BLaER1 treated with 17β-estradiol and CSF1 and Interleukin-3, amounts not matched to agents 10 nM and 100 nM (cell line): ENCODE measurements at regions not wholly inside any gene's neighbourhood (a gene's known extent, or its start where the extent isn't known, plus 50 kb on each side); places are given as distances from the start of the nearest gene placed in this dataset.
A peak's percentile ranks its signal among the peaks of the same experiment; 100 is the strongest.
"Not testable (repeated sequence)": the region's sequence is repeated elsewhere in the genome, so short reads cannot be mapped to it uniquely, and the experiment has no call there.

Experiments
- H3K27ac ChIP-seq, 11 experiments: shearing (Covaris generic); formaldehyde crosslinking; 2 replicates each; pipeline ENCODE4 v1.8.1; 2022
- H3K27me3 ChIP-seq, 11 experiments: shearing (Covaris generic); formaldehyde crosslinking; 2 replicates each; pipeline ENCODE4 v1.8.1; 2022
- H3K36me3 ChIP-seq, 11 experiments: shearing (Covaris generic); formaldehyde crosslinking; 2 replicates each; pipeline ENCODE4 v1.8.1; 2022
- H3K4me1 ChIP-seq, 10 experiments: shearing (Covaris generic); formaldehyde crosslinking; 2 replicates each; pipeline ENCODE4 v1.8.1; 2022
- H3K4me2 ChIP-seq, 11 experiments: shearing (Covaris generic); formaldehyde crosslinking; 2 replicates each; pipeline ENCODE4 v1.8.1; 2022
- H3K4me3 ChIP-seq, 10 experiments: shearing (Covaris generic); formaldehyde crosslinking; 2 replicates each; pipeline ENCODE4 v1.8.1; 2022
- H3K9ac ChIP-seq, 11 experiments: shearing (Covaris generic); formaldehyde crosslinking; 2 replicates each; pipeline ENCODE4 v1.8.1; 2022
- H3K9me3 ChIP-seq, 11 experiments: shearing (Covaris generic); formaldehyde crosslinking; replicated peaks in 1 of 11; 2 replicates each; pipeline ENCODE4 v1.8.1; 2022
- H4K20me1 ChIP-seq, 11 experiments: shearing (Covaris generic); formaldehyde crosslinking; 2 replicates each; pipeline ENCODE4 v1.8.1; 2022
- Cebpa-rat ChIP-seq, 11 experiments: shearing (Covaris generic); IDR thresholded peaks; 2 replicates each; pipeline ENCODE4 v1.8.1; 2022

GRCh38 chr2:113365290-113365689 is 72.2 kb upstream of the ZNG1B start:
- not testable (repeated sequence) for H3K27ac ChIP-seq, H3K4me2 ChIP-seq, H4K20me1 ChIP-seq, H3K9ac ChIP-seq, H3K4me3 ChIP-seq, H3K36me3 ChIP-seq, H3K27me3 ChIP-seq, H3K9me3 ChIP-seq
- H3K4me1 ChIP-seq: peaks cover 0 to 18% (median 0%) of the 10 kb centered on the region in 10 experiments; a peak in 8 of 20 replicates

DNA sequence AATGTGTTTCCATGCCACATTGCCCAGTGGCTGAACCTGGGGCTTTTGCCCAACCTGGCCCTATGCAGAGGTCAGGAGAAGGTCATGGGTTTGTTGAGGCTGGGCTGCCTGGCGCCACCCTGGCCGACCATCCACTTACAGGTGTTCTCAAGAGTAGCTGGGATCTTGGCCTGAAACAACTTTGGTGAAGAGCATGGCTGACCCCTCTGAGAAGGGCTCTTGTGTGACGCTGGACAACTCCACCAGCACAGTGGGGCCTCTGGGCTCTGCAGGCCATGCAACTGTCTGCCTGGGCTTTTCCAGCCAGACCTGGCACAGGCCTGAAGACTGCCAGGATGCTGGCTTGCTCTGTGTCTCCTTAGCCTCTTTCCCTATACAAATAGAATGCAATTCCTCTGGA is 76.4 kb upstream of the ZNG1B start:
- H3K4me1 ChIP-seq: peaks cover 0 to 7% (median 3%) of the 10 kb centered on the region in 10 experiments; a peak in 8 of 20 replicates
- no peak overlapping the region for H3K4me2 ChIP-seq
- H4K20me1 ChIP-seq: no peaks in the 10 kb centered on the region
- no peaks in the 10 kb centered on the region for H3K27me3 ChIP-seq
- H3K36me3 ChIP-seq: no peaks in the 10 kb centered on the region
- TF ChIP-seq Cebpa-rat (IDR thresholded peaks at IDR 0.05): no peak
- no peak overlapping the region for H3K27ac ChIP-seq
- H3K4me3 ChIP-seq: no peak overlapping the region
- H3K9ac ChIP-seq: no peak overlapping the region
- H3K9me3 ChIP-seq: no peaks in the 10 kb centered on the region

- Histone ChIP-seq H3K27me3 (no peaks in the 10 kb centered on the region), H3K9ac (no peak overlapping the region), H3K36me3 (no peaks in the 10 kb centered on the region), H3K4me2 (no peak overlapping the region), H3K4me3 (no peak overlapping the region), H3K4me1 (peaks cover 0 to 10% (median 6%) of the 10 kb centered on the region in 10 experiments; a peak in 12 of 20 replicates), H4K20me1 (no peaks in the 10 kb centered on the region), H3K9me3 (no peaks in the 10 kb centered on the region), H3K27ac (no peak overlapping the region)
- TF ChIP-seq Cebpa-rat (IDR thresholded peaks at IDR 0.05): no peak
These were observed 78.3 kb upstream of the PAX8 start for GRCh38 chr2:113357071-113357470.

DNA sequence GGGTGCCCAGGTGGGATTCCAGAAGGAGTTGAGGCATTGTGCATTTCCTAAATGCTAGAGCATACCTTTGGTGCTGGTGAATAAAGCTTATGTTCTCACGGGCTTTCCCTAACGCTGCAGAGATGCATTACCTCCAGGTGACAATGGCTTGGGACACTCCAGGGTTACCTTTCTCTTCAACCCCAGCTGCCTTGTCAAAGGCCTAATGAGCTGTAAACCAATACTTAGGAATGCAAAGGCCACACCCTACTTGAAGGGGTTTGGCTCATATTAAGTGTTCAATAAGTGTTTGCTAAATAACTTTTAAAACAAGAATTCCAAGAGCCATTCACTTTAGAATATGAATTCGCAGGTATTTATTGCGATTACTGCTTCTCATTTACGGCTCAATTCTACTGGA is 77.6 kb upstream of the PAX8 start:
- H3K36me3 ChIP-seq, H3K9ac ChIP-seq, H3K9me3 ChIP-seq, H4K20me1 ChIP-seq, H3K4me2 ChIP-seq, H3K4me3 ChIP-seq, H3K27me3 ChIP-seq, H3K27ac ChIP-seq: not testable (repeated sequence)
- peaks cover 0 to 18% (median 8%) of the 10 kb centered on the region in 10 experiments; a peak in 14 of 20 replicates for H3K4me1 ChIP-seq

GRCh38 chr2:113355339-113356015 is 76.8 kb upstream of the PAX8 start:
- not testable (repeated sequence) for H3K36me3 ChIP-seq, H3K27ac ChIP-seq, H3K4me3 ChIP-seq, H3K9ac ChIP-seq, H4K20me1 ChIP-seq, H3K9me3 ChIP-seq, H3K4me2 ChIP-seq, H3K27me3 ChIP-seq
- H3K4me1 ChIP-seq: peaks cover 0 to 20% (median 11%) of the 10 kb centered on the region in 10 experiments; a peak in 14 of 20 replicates

DNA sequence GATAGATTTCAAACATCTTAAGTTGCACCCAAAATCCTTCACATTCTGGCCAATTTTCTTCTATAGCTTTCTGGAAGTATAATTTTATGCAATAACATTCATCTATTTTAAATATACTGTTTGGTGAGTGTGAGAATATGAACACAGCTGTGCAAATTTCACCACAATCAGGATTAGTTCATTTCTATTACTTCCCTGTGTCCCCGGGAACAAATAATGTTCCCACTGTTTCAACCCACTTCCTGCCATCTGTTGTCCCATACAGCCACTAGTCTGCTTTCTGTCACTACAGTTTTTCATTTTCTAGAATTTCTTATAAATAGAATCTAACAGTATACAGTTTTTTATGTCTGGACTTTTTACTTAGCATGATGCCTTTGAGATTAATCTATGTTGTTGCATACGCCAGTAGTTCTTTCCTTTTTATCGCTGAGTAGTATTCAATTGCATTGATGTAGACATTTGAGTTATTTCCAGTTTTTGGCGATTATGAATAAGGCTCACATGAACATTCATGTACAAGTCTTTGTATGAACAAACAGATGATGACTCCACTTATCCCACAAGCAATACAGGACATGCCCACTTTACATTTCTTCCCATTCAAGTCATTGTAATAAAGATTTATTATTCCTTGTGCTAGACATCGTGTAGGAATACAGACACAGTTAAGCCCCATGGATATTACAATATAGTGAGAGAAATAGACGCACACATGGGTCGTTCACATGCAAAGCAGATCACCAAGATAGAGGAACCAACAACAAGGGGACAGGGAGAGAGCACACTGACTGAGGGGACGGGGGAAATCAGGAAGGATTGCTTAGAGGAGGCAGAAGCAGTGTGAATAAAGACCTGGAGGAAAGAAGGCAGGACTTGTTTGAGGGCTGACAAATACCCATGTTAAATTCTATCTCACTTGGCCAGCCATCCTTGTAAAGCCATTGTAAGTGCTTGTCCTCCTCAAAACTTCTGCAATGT is 72.9 kb upstream of the PAX8 start:
- Histone ChIP-seq H3K27me3 (no peaks in the 10 kb centered on the region), H3K4me3 (no peak overlapping the region), H3K4me2 (peak overlapping the region in 6 of 11 experiments; percentile 2 to 29 (median 25); a peak in 8 of 22 replicates), H3K27ac (no peak overlapping the region), H3K4me1 (peaks cover 0 to 18% (median 7%) of the 10 kb centered on the region in 10 experiments; a peak in 8 of 20 replicates), H3K36me3 (no peaks in the 10 kb centered on the region), H4K20me1 (no peaks in the 10 kb centered on the region), H3K9ac (no peak overlapping the region), H3K9me3 (no peaks in the 10 kb centered on the region; a peak in 1 of 22 replicates)
- no peak for TF ChIP-seq Cebpa-rat (IDR thresholded peaks at IDR 0.05)

DNA sequence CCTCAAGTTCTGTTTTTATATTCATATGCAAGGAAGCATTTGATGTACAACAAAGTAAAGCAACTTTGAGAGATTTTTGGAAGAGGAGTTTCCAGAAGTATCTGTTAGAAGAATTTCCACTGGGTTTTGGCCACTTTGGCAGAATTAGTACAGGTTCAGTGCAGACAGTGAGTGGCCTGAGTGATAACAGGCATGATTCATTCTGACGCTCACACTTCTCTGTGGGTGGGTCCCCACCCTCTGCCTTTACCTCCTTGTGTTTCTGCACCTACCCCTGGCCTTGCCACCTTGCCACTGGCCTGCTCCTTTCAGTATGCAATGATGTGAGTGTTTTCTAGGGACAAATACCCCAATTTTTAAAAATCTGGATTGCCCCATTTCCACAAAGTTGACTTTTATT is 65.1 kb upstream of the PAX8 start:
- H4K20me1 ChIP-seq, H3K9ac ChIP-seq, H3K27ac ChIP-seq, H3K36me3 ChIP-seq, H3K4me2 ChIP-seq, H3K9me3 ChIP-seq, H3K4me3 ChIP-seq, H3K27me3 ChIP-seq: not testable (repeated sequence)
- peaks cover 10 to 16% (median 14%) of the 10 kb centered on the region in 10 experiments; a peak in 18 of 20 replicates for H3K4me1 ChIP-seq

- H3K4me2 ChIP-seq: peak overlapping the region; percentile 6 to 84 (median 41)
These were observed 63.9 kb upstream of the PAX8 start for GRCh38 chr2:113342650-113343049.

DNA sequence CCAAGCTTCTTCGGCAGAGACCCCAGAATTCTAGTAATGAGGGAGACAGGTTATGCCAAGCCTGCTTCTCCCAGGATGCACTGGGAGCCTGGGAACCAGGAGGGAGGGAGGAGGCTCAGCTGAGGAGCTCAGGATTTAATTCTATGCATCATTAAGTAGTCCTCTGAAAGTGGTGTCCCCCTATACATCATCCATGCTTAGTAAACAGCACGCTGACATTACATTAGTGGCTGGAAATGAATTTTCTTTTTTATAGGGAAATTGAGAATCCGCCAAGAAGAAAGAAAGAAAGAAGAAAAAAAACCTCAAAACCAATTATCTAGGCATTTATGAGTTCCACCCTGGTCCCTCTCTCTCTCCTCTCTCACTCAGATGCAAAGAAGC is 63.1 kb upstream of the PAX8 start:
- H3K4me3 ChIP-seq, H3K9me3 ChIP-seq, H3K9ac ChIP-seq, H3K36me3 ChIP-seq, H3K27me3 ChIP-seq, H3K27ac ChIP-seq, H4K20me1 ChIP-seq: not testable (repeated sequence)
- H3K4me1 ChIP-seq: peaks cover 10 to 20% (median 14%) of the 10 kb centered on the region in 10 experiments; a peak in 18 of 20 replicates
- peak overlapping the region in 5 of 11 experiments; percentile 29 to 48 (median 37); a peak in 2 of 22 replicates for H3K4me2 ChIP-seq

More at GRCh38 chr2:113342650-113343049, 63.9 kb upstream of the PAX8 start:
- no peaks in the 10 kb centered on the region for H4K20me1 ChIP-seq
- no peak for TF ChIP-seq Cebpa-rat (IDR thresholded peaks at IDR 0.05)
- H3K9ac ChIP-seq: no peak overlapping the region
- H3K27ac ChIP-seq: no peak overlapping the region
- H3K4me1 ChIP-seq: peaks cover 10 to 20% (median 14%) of the 10 kb centered on the region in 10 experiments; a peak in 18 of 20 replicates
- H3K36me3 ChIP-seq: no peaks in the 10 kb centered on the region
- no peaks in the 10 kb centered on the region for H3K9me3 ChIP-seq
- H3K4me3 ChIP-seq: no peak overlapping the region
- no peaks in the 10 kb centered on the region for H3K27me3 ChIP-seq
